ENCODE measurements at regions not wholly inside any gene's neighbourhood (a gene's known extent, or its start where the extent isn't known, plus 50 kb on each side); places are given as distances from the start of the nearest gene placed in this dataset.

- no peak for DNase-seq
These were observed 175.4 kb upstream of the TP63 start for GRCh38 chr3:189455641-189456417.

- no peak for DNase-seq
These were observed 174.0 kb upstream of the TP63 start for GRCh38 chr3:189457201-189457607.

- DNase-seq, result no peak
These were observed 173.4 kb upstream of the TP63 start for GRCh38 chr3:189457631-189458412.

GRCh38 chr3:189458528-189458927, 172.7 kb upstream of the TP63 start:
- no peak for DNase-seq

GRCh38 chr3:189459231-189459630, 172.0 kb upstream of the TP63 start:
- no peak for DNase-seq

GRCh38 chr3:189460511-189460910, 170.7 kb upstream of the TP63 start:
- DNase-seq, result no peak

GRCh38 chr3:189464799-189465198, 166.4 kb upstream of the TP63 start:
- DNase-seq, result no peak

- no peak for DNase-seq
These were observed 165.2 kb upstream of the TP63 start for GRCh38 chr3:189466004-189466403.

GRCh38 chr3:189467451-189467850, 163.7 kb upstream of the TP63 start:
- DNase-seq, result no peak

- no peak for DNase-seq
These were observed 156.2 kb upstream of the TP63 start for GRCh38 chr3:189474944-189475343.

GRCh38 chr3:189477614-189478013, 153.6 kb upstream of the TP63 start:
- DNase-seq, result no peak

- DNase-seq, result no peak
These were observed 144.6 kb upstream of the TP63 start for GRCh38 chr3:189486556-189486955.

- no peak for DNase-seq
These were observed 142.9 kb upstream of the TP63 start for GRCh38 chr3:189488241-189488767.

GRCh38 chr3:189490337-189490736, 140.9 kb upstream of the TP63 start:
- no peak for DNase-seq

- no peak for DNase-seq
These were observed 140.4 kb upstream of the TP63 start for GRCh38 chr3:189490749-189491148.

- DNase-seq, result no peak
These were observed 139.4 kb upstream of the TP63 start for GRCh38 chr3:189491831-189492230.

- no peak for DNase-seq
These were observed 137.9 kb upstream of the TP63 start for GRCh38 chr3:189493271-189493670.

GRCh38 chr3:189494632-189495031, 136.6 kb upstream of the TP63 start:
- no peak for DNase-seq

- DNase-seq, result no peak
These were observed 134.6 kb upstream of the TP63 start for GRCh38 chr3:189496375-189497138.

GRCh38 chr3:189498995-189499704, 132.0 kb upstream of the TP63 start:
- no peak for DNase-seq

GRCh38 chr3:189500299-189500698, 130.9 kb upstream of the TP63 start:
- DNase-seq, result no peak

GRCh38 chr3:189500798-189501495, 130.2 kb upstream of the TP63 start:
- DNase-seq, result no peak

All from stimulated activated CD8-positive, alpha-beta memory T cell treated with anti-CD3 and anti-CD28 coated beads, Interleukin-4, amount 100 ng/mL, for 48 hours (primary cell).